GM03348 (cell line): ENCODE measurements at regions not wholly inside any gene's neighbourhood (a gene's known extent, or its start where the extent isn't known, plus 50 kb on each side); places are given as distances from the start of the nearest gene placed in this dataset.

Experiments
- DNase-seq: peaks from one replicate; pipeline ENCODE4 v3.0.0; 2012; ENCODE audit warnings: low spot score

DNA sequence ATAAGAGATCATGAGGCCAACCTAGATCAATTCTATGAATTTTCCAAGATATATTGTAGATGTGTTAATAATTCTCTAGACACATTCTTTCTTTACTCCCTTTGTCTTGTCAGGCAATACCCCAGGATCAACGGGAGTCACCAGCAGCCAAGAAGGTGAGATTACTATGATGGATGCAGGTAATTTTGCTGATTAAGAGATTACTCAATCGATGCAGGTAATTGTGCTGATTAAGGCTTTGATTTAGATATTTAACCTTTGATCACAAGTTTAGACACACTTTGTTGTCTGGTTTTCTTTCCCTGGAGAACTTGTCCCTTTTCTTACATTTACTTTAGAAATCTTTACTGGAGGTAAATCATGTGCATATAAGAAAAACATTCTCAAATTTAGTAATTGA, 134.3 kb upstream of the CNTN1 start:
- no peak for DNase-seq

- no peak for DNase-seq
These were observed 132.4 kb upstream of the CNTN1 start for GRCh38 chr12:40559865-40560264.

GRCh38 chr12:40560848-40561247, 131.4 kb upstream of the CNTN1 start:
- no peak for DNase-seq

GRCh38 chr12:40561395-40561966, 130.8 kb upstream of the CNTN1 start:
- DNase-seq: no peak

GRCh38 chr12:40565029-40565633, 127.1 kb upstream of the CNTN1 start:
- no peak for DNase-seq

- DNase-seq: no peak
These were observed 126.0 kb upstream of the CNTN1 start for GRCh38 chr12:40566271-40566670.

GRCh38 chr12:40569626-40570179, 122.5 kb upstream of the CNTN1 start:
- peak; percentile 6 for DNase-seq

GRCh38 chr12:40573024-40573423, 119.2 kb upstream of the CNTN1 start:
- DNase-seq: no peak

GRCh38 chr12:40575987-40576386, 116.3 kb upstream of the CNTN1 start:
- no peak for DNase-seq

DNA sequence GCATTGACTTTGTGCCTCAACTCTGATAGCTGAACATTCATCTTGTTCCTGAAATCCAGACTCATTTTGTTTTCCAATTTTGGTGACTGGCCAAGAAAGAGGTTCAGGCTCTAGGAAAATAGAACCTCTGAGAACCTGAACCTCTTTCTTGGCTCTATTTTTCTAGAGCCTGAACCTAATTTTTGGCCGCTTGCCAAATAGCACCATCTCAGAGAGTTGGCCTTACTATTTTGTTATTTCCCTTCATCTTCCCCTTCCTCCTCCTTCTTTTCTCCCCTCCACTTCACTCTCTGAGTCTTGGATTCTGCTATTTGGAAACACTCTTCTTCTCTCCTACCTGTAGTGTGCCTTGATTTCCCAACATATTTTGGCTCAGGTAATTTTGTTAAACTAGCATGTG, 114.4 kb upstream of the CNTN1 start:
- DNase-seq: no peak

- no peak for DNase-seq
These were observed 112.6 kb upstream of the CNTN1 start for GRCh38 chr12:40579687-40580086.

DNA sequence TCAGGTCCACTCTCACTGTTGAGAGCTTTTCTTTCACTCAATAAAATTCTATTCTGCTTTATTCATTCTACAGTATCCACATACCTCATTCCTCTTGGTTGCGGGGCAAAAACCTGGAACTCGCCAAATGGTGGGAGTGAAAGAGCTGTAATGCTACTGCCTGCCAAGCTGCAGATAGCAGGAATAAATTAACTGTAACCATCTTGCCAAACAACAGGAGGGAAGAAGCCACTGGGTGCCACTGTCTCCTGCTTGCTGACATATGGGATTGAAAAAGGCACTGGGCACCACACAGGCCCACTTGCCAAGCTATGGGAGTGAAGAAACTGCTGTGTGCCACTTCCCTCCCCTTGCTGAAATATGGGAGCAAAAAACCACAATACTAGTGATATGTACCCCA, 111.9 kb upstream of the CNTN1 start:
- DNase-seq: no peak

DNA sequence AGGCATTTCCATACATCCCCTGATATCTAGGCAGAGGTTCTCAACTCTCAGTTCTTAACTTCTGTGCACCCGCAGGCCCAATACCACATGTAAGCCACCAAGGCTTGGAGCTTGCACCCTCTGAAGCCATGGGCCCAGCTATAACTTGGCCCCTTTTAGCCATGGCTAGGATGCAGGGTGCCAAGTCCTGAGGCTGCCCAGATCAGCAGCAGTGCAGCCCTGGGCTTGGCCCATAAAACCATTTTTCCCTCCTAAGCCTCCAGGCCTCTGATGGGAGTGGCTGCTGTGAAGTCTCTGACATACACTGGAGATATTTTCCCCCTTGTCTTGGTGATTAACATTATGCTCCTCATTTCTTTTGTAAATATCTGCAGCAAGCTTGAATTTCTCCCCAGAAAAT, 110.3 kb upstream of the CNTN1 start:
- DNase-seq: no peak

DNA sequence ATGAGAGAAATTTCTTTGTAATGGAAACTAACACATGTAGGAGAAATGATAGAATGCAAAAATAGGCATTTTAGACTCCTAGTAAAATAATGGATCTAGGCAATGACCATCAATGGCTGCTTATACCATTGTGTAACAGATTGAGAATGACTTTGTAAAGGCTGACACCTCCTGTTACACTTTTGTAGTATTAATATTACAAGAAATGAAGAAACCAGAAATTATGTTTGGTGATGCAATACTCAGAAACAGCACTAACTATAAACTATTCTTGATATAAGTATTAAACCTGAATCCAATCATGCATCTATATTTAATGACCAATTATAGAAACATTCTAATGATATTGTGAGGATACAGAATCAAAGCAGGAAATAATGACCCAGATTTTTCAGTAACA, 108.5 kb upstream of the CNTN1 start:
- no peak for DNase-seq

DNA sequence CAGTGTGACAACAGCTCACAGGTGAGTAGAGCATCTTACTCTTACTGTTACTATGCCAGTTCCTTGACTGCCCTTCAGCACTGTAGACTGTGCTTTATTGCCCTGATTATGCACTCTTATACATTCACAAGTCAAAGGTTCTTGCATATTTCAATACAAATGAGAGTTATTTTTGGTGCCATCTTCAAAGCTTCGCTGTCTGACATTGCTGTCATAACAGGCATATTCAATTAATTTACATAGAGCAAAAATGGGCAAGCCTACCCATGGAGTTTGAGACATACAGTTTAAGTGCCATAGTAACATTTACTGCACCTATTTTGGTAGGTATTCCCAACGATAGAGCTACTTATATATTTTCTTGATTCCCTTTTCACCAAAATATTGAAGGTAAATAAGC, 107.5 kb upstream of the CNTN1 start:
- DNase-seq: no peak

- DNase-seq: no peak
These were observed 105.4 kb upstream of the CNTN1 start for GRCh38 chr12:40586823-40587222.

GRCh38 chr12:40587421-40587820, 104.8 kb upstream of the CNTN1 start:
- no peak for DNase-seq

- DNase-seq: no peak
These were observed 104.3 kb upstream of the CNTN1 start for GRCh38 chr12:40587970-40588369.

- no peak for DNase-seq
These were observed 95.1 kb upstream of the CNTN1 start for GRCh38 chr12:40597133-40597532.

- no peak for DNase-seq
These were observed 94.2 kb upstream of the CNTN1 start for GRCh38 chr12:40598073-40598472.

GRCh38 chr12:40602562-40602961, 89.7 kb upstream of the CNTN1 start:
- DNase-seq: no peak

GRCh38 chr12:40614923-40615322, 77.3 kb upstream of the CNTN1 start:
- DNase-seq: no peak

DNA sequence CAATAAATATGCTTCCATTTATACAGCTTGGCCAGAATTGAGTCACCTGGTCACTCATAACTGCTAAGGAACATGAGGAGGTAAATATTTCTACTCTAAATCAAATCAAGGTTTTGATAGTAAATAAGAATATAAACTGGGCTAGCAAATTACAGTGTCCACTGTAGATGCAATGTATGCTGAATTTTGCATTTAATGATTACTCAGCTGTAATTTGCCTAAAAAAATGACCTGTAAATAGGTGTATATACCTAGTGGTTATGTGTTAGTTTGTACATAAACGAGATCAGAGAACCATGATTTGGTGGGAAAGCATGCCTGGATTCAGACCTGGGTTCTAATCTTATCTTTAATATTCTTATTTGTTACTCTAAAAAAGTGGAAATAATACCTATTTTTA, 76.6 kb upstream of the CNTN1 start:
- no peak for DNase-seq

DNA sequence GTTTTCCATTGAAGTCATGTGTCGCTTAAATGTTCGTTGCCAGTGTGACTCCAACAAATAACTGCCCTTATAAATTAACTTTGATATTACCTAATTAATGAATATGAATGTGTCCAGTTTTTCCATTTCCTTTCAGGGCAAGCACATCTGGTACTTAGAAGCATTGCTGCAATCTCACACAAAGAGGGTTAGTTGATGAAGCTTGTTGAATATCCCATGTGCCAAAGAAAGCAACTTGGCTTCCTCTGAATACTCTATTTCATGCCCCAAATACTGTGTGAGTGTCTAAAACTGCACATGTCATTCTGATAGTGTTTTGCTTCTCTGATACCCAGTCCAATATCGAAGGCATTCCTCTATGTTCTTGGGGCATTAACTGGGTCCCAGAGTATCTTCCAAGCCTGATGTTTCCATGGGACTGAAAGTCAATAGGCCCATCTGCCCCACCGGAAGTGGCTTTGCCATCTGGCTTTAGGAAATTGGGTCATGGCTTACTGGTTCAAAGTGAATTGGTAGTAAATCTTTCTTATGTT, 75.8 kb upstream of the CNTN1 start:
- no peak for DNase-seq
